ENCODE measurements at regions not wholly inside any gene's neighbourhood (a gene's known extent, or its start where the extent isn't known, plus 50 kb on each side); places are given as distances from the start of the nearest gene placed in this dataset.

DNA sequence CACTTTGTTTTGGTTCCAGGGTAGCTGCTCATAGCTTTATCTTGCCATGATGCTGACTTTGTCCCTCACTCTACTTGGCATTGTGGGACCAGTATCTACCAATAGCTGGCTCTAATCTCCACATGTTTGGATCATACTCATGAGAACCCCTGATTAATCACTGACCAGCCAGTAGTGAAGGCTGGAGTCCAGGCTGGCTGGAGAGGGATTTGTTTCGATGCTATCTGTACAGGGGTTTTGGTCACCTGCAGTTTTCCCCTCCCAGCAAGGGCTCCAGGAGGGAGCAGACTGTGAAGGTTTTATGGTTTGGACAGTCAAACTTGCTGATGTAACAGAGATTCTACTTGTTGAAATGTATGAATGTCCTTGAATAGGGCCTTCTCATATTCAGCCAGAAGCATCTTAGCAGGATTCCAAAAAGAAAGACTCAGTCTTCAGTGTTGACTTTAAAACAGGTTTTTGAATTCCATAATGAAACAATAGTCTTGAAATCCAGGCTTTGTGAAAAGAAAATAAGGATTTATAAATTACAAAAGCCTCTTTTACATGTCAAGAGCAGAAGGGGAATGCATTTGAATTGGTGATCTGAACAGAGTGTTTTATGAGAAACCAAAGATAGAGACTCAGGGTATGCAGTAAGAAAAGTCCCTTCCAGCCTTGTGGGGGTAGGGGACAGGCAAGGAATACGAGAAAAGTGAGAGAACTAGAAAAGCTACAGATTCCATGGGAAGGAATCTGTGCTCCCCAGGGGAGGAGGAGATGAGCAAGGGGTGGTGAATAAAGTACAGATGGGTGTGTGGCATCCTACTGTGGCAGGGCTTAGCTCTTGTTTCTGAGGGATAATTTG lies 103.1 kb upstream of the SHISA3 start:
- H3K36me3 Mint-ChIP-seq: no peaks in the 10 kb centered on the region
- Histone ChIP-seq H3K9me3 (ENCODE audit: low read length) (no peaks in the 10 kb centered on the region), H3K4me3 (ENCODE audit: low read length) (no peak overlapping the region), H3K4me1 (ENCODE audit: insufficient read depth, low read length) (no peaks in the 10 kb centered on the region), H3K27ac (ENCODE audit: low read depth, low read length) (no peak overlapping the region), H3K27me3 (ENCODE audit: insufficient read depth, low read length, poor library complexity, severe bottlenecking) (no peaks in the 10 kb centered on the region), H3K36me3 (ENCODE audit: insufficient read depth, low read length) (no peaks in the 10 kb centered on the region)
- H3K4me1 Mint-ChIP-seq: no peaks in the 10 kb centered on the region
- H3K9me3 Mint-ChIP-seq: peaks cover 0 to 3% (median 0%) of the 10 kb centered on the region in 5 donors
- no peak for DNase-seq
- ChIA-PET POLR2A (no interaction called here), CTCF (interaction anchor here (1.4 kb wide), 1 partner anchor 11 kb away, joined by 3 read pairs; no protein-coding TSS in a partner anchor)
- H3K27me3 Mint-ChIP-seq: peaks cover 6 to 21% of the 10 kb centered on the region in 2 donors
- no peak overlapping the region for H3K27ac Mint-ChIP-seq
- no peak overlapping the region for H3K4me3 Mint-ChIP-seq

DNA sequence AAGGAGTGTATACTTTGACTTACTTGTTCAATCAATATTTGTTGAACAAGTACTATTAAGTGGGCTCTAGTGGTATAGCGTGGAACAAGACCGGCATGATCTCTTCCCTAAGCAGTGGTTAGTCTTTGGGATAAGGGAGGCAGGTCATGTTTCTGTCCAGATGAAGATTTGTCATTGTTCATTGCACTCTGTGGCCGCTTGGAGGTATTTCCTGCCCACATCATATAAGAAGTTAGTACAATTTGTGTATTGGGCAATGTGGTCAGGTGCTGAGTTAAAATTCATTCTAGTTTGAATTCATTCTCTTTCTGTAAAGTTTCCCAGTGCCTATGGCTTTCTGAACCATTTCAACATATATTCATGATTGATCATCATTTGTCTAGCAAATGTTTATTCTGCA lies 101.1 kb upstream of the SHISA3 start:
- no peaks in the 10 kb centered on the region for H3K36me3 Mint-ChIP-seq
- no peak overlapping the region for H3K4me3 Mint-ChIP-seq
- Histone ChIP-seq H3K36me3 (ENCODE audit: insufficient read depth, low read length) (no peaks in the 10 kb centered on the region), H3K27ac (ENCODE audit: low read depth, low read length) (no peak overlapping the region), H3K27me3 (ENCODE audit: insufficient read depth, low read length, poor library complexity, severe bottlenecking) (no peaks in the 10 kb centered on the region), H3K9me3 (ENCODE audit: low read length) (no peaks in the 10 kb centered on the region), H3K4me3 (ENCODE audit: low read length) (no peak overlapping the region), H3K4me1 (ENCODE audit: insufficient read depth, low read length) (no peaks in the 10 kb centered on the region)
- no peak for DNase-seq
- peaks cover 8 to 29% of the 10 kb centered on the region in 2 donors for H3K27me3 Mint-ChIP-seq
- no peaks in the 10 kb centered on the region for H3K4me1 Mint-ChIP-seq
- ChIA-PET CTCF (no interaction called here), POLR2A (no interaction called here)
- H3K9me3 Mint-ChIP-seq: peaks cover 0 to 3% (median 0%) of the 10 kb centered on the region in 5 donors
- H3K27ac Mint-ChIP-seq: no peak overlapping the region

DNA sequence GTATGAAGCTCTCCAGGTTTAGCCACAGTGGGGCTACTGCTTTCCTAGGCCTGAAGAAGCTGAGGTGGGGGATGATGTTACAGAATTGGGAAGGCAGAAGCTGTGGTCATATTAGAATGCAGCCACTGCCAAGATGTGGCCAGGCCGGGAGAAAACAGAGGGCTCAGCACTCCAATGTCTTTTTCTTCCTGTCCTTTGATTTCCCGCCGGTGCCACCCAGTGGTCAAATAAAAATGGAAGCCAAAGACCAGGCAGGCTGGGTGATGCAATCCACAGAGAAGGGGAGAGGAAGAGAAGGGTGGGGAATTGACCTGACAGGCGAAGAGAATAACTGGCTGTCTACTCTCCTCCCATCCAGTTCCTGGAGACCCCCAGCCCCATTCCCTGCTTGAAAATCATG lies 94.9 kb upstream of the SHISA3 start:
- no peak overlapping the region for H3K27ac Mint-ChIP-seq
- ChIA-PET POLR2A (no interaction called here), CTCF (no interaction called here)
- H3K4me1 ChIP-seq (ENCODE audit: insufficient read depth, low read length): no peaks in the 10 kb centered on the region
- H3K36me3 Mint-ChIP-seq: peaks cover 0 to 3% (median 0%) of the 10 kb centered on the region in 3 donors
- DNase-seq: no peak
- no peaks in the 10 kb centered on the region for H3K27me3 ChIP-seq (ENCODE audit: insufficient read depth, low read length, poor library complexity, severe bottlenecking)
- H3K4me3 Mint-ChIP-seq: no peak overlapping the region
- H3K4me3 ChIP-seq (ENCODE audit: low read length): no peak overlapping the region
- no peaks in the 10 kb centered on the region for H3K4me1 Mint-ChIP-seq
- H3K27me3 Mint-ChIP-seq: peaks cover 15 to 28% of the 10 kb centered on the region in 2 donors
- no peak overlapping the region for H3K27ac ChIP-seq (ENCODE audit: low read depth, low read length)
- H3K9me3 Mint-ChIP-seq: peaks cover 0 to 2% (median 0%) of the 10 kb centered on the region in 5 donors
- no peaks in the 10 kb centered on the region for H3K9me3 ChIP-seq (ENCODE audit: low read length)
- no peaks in the 10 kb centered on the region for H3K36me3 ChIP-seq (ENCODE audit: insufficient read depth, low read length)

DNA sequence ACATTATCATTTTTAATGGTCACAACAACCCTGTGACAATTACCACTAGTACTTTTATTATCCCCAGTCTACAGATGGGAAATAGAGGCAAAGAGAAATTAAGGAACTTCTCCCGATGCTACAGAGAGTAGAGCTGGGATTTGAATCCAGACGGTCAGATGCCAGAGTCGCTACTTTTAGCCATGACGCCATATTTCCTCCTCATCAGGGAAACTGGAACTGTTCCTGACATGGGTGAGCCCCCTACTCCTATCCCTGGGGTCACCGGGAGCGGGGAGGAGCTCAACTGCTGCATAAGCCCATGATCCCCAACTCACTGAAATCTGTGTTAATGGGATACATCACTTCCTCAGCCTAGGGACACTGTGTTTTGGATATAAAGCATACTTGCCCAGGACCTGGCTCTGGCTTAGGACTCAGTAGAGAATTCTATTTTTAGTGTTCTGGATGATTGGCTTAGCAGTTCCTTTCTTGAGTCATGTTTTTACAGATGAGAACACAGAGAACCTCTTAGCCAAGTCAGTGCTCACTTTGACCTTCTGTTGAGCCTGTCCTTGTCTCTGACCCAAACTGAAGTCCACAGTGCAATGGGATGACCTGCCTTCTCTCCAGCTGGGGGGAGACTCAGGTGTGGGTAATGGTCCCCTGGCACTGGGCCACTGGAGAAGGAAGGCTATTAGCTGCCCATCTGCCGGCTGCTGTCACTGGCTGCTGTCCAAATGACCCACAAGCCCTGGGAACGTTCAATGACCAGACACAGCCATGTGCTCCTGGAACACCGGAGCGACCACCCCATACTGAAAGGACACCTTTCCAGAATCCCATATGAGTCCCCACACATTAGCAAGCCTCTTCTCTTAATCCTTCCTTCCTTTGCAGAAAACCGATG lies 90.8 kb upstream of the SHISA3 start:
- Mint-ChIP-seq H3K4me3 (no peak overlapping the region), H3K27ac (no peak overlapping the region), H3K4me1 (no peaks in the 10 kb centered on the region), H3K36me3 (peaks cover 0 to 3% (median 0%) of the 10 kb centered on the region in 3 donors), H3K27me3 (peaks cover 11 to 18% of the 10 kb centered on the region in 2 donors), H3K9me3 (no peaks in the 10 kb centered on the region)
- Histone ChIP-seq H3K36me3 (ENCODE audit: insufficient read depth, low read length) (no peaks in the 10 kb centered on the region), H3K4me1 (ENCODE audit: insufficient read depth, low read length) (no peaks in the 10 kb centered on the region), H3K27me3 (ENCODE audit: insufficient read depth, low read length, poor library complexity, severe bottlenecking) (no peaks in the 10 kb centered on the region), H3K4me3 (ENCODE audit: low read length) (no peak overlapping the region), H3K9me3 (ENCODE audit: low read length) (no peaks in the 10 kb centered on the region), H3K27ac (ENCODE audit: low read depth, low read length) (no peak overlapping the region)
- ChIA-PET POLR2A (no interaction called here), CTCF (no interaction called here)
- no peak for DNase-seq

DNA sequence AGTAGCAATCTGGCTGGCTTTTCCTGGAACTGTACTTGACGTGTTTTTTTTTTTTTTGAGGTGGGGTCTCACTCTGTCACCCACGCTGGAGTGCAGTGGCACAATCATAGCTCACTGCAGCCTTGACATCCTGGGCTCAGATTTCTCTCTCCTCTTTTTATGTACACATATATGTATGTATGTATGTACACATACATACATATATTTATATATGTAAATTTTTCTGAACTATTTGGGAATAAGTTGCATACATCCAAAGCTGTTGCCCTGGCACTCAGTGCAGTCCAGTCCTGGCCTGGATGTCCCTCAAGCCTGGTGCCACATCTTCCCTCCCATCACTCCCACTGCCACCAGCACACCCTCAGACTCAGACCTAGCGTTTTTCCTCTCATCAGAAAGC lies 89.0 kb upstream of the SHISA3 start:
- no peak overlapping the region for H3K27ac Mint-ChIP-seq
- Histone ChIP-seq H3K27me3 (ENCODE audit: insufficient read depth, low read length, poor library complexity, severe bottlenecking) (no peaks in the 10 kb centered on the region), H3K9me3 (ENCODE audit: low read length) (no peaks in the 10 kb centered on the region), H3K4me1 (ENCODE audit: insufficient read depth, low read length) (no peaks in the 10 kb centered on the region), H3K27ac (ENCODE audit: low read depth, low read length) (no peak overlapping the region), H3K4me3 (ENCODE audit: low read length) (no peak overlapping the region), H3K36me3 (ENCODE audit: insufficient read depth, low read length) (no peaks in the 10 kb centered on the region)
- H3K9me3 Mint-ChIP-seq: peaks cover 0 to 2% (median 0%) of the 10 kb centered on the region in 5 donors
- no peak for DNase-seq
- no peaks in the 10 kb centered on the region for H3K4me1 Mint-ChIP-seq
- CTCF ChIA-PET: no interaction called here
- peaks cover 0 to 3% (median 0%) of the 10 kb centered on the region in 3 donors for H3K36me3 Mint-ChIP-seq
- POLR2A ChIA-PET: no interaction called here
- peaks cover 3 to 9% of the 10 kb centered on the region in 2 donors for H3K27me3 Mint-ChIP-seq
- H3K4me3 Mint-ChIP-seq: no peak overlapping the region

DNA sequence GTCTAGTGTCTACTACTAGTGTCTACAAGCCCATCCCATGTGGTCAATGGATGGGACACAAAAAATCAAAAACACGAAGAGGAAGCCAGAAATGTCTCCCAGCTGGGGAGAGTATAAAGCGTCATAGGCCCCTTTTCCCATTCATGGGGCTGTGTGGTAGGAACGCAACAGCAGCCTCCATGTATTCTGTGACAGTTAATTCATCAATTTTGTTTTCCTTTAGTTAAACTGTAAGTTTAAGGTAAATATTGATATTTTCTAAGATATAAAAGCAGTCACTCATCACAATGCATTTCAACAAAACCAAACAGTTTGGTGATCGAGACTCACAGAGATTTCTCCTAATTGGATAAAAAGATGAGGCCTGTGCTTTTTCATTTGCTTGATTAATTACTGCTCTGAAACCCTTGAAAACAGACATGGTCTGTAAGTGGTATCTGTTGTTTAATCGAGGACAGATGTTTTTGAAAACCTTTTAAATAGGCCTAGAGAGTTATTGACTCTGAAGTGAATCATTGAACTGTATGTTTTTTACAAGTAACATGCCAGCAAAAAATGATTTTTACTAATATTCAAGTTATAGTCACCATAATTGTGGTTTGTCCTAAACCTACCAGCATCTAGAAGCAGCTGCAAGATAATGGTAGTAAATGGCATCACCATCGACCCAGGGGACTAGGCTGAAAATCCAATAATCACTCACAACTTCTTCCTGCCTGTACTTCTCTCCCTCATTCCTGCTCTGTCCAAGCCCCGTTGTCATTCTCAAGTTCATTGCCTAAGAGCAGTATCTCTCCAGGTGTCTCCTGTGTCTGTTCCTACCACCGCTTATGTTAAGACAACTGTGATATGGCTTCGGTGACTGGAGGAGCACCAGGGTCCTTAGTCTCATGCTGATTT lies 87.7 kb upstream of the SHISA3 start:
- Mint-ChIP-seq H3K4me1 (no peaks in the 10 kb centered on the region), H3K27me3 (peaks cover 5 to 8% of the 10 kb centered on the region in 2 donors), H3K27ac (no peak overlapping the region), H3K36me3 (no peaks in the 10 kb centered on the region), H3K9me3 (peaks cover 0 to 4% (median 0%) of the 10 kb centered on the region in 5 donors), H3K4me3 (no peak overlapping the region)
- CTCF ChIA-PET: no interaction called here
- Histone ChIP-seq H3K27ac (ENCODE audit: low read depth, low read length) (no peak overlapping the region), H3K36me3 (ENCODE audit: insufficient read depth, low read length) (no peaks in the 10 kb centered on the region), H3K4me1 (ENCODE audit: insufficient read depth, low read length) (no peaks in the 10 kb centered on the region), H3K27me3 (ENCODE audit: insufficient read depth, low read length, poor library complexity, severe bottlenecking) (no peaks in the 10 kb centered on the region), H3K9me3 (ENCODE audit: low read length) (no peaks in the 10 kb centered on the region), H3K4me3 (ENCODE audit: low read length) (no peak overlapping the region)
- POLR2A ChIA-PET: no interaction called here
- no peak for DNase-seq

DNA sequence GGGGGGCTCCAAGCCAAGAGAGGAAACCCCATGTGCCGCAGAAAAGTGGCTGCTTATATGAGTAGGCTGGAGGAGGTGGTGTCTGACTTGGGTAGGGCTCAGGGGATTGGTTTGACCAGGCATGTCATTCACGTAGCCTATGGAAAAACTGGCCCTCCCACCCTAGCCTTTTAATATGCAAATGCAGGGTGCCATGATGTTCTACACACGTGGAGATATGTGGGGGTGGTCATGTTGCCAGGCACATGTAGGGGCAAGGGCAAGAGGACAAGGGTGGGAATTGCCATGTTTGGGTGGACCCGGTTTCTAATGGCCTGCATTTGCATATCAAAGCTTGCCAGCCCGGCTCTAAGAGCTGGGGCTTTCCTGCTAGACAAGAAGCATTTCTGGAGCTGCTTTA lies 86.9 kb upstream of the SHISA3 start:
- Histone ChIP-seq H3K9me3 (ENCODE audit: low read length) (no peaks in the 10 kb centered on the region), H3K4me1 (ENCODE audit: insufficient read depth, low read length) (no peaks in the 10 kb centered on the region), H3K4me3 (ENCODE audit: low read length) (no peak overlapping the region), H3K27ac (ENCODE audit: low read depth, low read length) (no peak overlapping the region), H3K27me3 (ENCODE audit: insufficient read depth, low read length, poor library complexity, severe bottlenecking) (no peaks in the 10 kb centered on the region), H3K36me3 (ENCODE audit: insufficient read depth, low read length) (no peaks in the 10 kb centered on the region)
- Mint-ChIP-seq H3K36me3 (no peaks in the 10 kb centered on the region), H3K4me3 (no peak overlapping the region), H3K9me3 (peaks cover 0 to 4% (median 0%) of the 10 kb centered on the region in 5 donors), H3K27ac (no peak overlapping the region), H3K4me1 (no peaks in the 10 kb centered on the region), H3K27me3 (peaks cover 5 to 8% of the 10 kb centered on the region in 2 donors)
- DNase-seq: no peak
- ChIA-PET POLR2A (no interaction called here), CTCF (no interaction called here)

Data from CD8-positive, alpha-beta memory T cell (primary cell).